ENCODE measurements at regions not wholly inside any gene's neighbourhood (a gene's known extent, or its start where the extent isn't known, plus 50 kb on each side); places are given as distances from the start of the nearest gene placed in this dataset.

GRCh38 chr16:35147556-35148504, 1688.4 kb downstream of the TP53TG3F start:
- TF ChIP-seq CTCF (IDR thresholded peaks at IDR 0.05; ENCODE audit: insufficient read depth, low read depth, low read length) (no peak), EZH2 (IDR thresholded peaks at IDR 0.05; ENCODE audit: insufficient read depth, low read length) (no peak)

Data from astrocyte (in vitro differentiated cells and primary cell).